ENCODE measurements at regions not wholly inside any gene's neighbourhood (a gene's known extent, or its start where the extent isn't known, plus 50 kb on each side); places are given as distances from the start of the nearest gene placed in this dataset.

DNA sequence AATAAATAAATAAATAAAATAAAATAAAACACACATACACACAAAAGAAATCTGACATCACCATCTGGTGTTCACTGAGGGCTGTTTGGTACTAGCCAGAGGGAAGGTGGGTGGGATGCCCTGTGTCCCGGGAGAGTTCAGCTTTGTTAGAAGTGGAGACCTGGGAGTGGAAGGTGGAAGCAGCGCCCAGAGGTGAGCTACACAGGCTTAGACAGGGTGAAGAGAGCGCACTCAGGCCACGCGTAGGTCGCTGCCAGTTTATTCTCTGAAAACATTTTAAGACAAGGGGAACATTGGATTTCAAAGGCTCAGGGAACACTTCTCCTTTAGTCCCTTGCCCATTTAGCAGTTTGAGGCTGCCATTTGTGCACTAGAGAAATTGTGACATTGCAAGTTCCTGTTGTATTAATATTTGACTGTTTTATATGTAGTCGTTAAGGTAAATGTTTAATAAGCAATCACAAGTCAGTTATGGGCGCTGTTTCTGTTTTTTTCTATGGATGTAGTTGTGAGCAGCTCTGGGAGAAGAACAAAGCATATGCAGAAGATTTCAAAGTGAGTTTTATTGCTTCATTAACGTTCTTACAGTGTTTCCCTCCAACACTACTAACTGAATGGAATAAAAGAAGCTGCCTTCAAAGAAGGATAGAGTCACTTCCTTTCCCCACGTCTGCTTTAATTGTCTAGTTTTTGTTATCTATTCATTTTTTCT lies 405.5 kb upstream of the NR3C2 start:
- no peak for TF ChIP-seq POLR2A (IDR thresholded peaks at IDR 0.05)
- TF ChIP-seq EP300 (IDR thresholded peaks at IDR 0.05) = no peak
- TF ChIP-seq, protein P1, sequence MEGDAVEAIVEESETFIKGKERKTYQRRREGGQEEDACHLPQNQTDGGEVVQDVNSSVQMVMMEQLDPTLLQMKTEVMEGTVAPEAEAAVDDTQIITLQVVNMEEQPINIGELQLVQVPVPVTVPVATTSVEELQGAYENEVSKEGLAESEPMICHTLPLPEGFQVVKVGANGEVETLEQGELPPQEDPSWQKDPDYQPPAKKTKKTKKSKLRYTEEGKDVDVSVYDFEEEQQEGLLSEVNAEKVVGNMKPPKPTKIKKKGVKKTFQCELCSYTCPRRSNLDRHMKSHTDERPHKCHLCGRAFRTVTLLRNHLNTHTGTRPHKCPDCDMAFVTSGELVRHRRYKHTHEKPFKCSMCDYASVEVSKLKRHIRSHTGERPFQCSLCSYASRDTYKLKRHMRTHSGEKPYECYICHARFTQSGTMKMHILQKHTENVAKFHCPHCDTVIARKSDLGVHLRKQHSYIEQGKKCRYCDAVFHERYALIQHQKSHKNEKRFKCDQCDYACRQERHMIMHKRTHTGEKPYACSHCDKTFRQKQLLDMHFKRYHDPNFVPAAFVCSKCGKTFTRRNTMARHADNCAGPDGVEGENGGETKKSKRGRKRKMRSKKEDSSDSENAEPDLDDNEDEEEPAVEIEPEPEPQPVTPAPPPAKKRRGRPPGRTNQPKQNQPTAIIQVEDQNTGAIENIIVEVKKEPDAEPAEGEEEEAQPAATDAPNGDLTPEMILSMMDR (IDR thresholded peaks at IDR 0.05) = no peak
- TF ChIP-seq POLR2AphosphoS5 (IDR thresholded peaks at IDR 0.05) = no peak
